GM18861 (cell line): ENCODE measurements at regions not wholly inside any gene's neighbourhood (a gene's known extent, or its start where the extent isn't known, plus 50 kb on each side); places are given as distances from the start of the nearest gene placed in this dataset.
"Not testable (repeated sequence)": the region's sequence is repeated elsewhere in the genome, so short reads cannot be mapped to it uniquely, and the experiment has no call there.

ENCODE experiments used
- ATAC-seq: cut with Tn5 transposase; IDR thresholded peaks from one replicate; pipeline ENCODE4 v1.9.1; 2021; ENCODE audit not compliant: unreplicated experiment

DNA sequence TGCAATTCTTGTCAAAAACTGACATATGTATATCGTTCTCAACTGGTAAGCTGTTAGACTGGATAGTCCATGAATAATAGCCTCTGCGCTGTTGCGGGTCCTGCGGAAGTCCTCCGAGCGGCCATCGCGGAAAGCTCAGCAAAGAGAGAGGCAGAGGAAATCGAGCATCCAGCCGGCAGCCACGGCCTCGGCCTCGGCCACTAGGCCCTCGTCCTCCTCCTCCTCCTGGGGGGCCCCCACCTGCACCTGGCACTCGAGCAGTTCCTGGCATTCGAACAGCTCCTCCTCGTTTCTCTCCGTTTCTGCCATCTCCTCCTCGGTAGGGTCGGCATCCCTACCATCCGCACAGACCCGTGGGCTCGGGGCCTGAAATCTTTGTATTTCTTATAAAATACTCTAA, 111.2 kb upstream of the CYLC1 start:
- ATAC-seq: not testable (repeated sequence)

DNA sequence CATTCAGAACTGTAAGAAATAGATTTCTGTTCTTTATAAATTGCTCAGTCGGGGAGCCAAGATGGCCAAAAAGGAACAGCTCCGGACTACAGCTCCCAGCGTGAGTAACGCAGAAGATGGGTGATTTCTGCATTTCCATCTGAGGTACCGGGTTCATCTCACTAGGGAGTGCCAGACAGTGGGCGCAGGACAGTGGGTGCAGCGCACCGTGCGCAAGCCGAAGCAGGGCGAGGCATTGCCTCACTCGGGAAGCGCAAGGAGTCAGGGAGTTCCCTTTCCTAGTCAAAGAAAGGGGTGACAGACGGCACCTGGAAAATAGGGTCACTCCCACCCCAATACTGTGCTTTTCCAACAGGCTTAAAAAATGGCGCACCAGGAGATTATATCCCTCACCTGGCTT, 110.5 kb upstream of the CYLC1 start:
- not testable (repeated sequence) for ATAC-seq

DNA sequence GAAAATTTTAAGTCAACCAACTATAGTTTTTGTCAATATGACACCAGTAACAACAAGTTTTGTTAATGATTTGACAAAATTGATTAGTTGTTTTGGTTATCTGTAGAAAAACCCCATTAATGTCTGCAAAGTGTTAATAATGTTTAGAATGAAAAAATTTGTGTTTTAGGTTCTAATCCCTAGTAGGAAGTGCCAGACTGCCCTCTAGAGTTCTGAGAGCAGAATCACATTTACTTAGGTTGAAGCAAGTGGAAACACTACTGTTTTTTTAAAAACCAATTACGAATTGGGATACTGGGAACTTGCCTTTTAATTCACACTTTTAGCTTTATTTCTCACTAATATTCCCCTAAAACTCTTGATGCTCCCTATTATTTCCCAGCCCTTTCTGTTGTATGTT, 101.1 kb upstream of the CYLC1 start:
- ATAC-seq: peak; percentile 48

DNA sequence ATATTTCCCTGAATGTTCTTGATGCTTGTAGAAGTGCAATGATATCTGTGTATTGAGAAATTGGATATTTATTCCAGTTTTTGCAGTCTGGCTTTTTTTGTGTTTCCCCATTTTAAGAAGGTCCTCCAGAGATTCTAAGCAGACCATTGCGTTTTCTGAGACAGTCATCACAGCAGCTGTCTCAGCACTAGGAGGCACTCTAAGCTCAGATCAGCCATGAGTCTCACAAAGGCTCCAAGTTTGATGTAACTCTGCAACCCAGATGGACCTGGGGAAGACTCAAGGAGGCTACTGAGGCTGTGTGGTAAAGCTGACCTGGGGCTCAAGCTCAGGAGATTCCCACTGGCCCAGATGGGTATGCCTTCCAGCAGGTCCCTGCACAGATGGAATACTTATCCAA, 89.3 kb upstream of the CYLC1 start:
- no peak for ATAC-seq
